Astrocyte of the cerebellum (primary cell): ENCODE measurements at regions not wholly inside any gene's neighbourhood (a gene's known extent, or its start where the extent isn't known, plus 50 kb on each side); places are given as distances from the start of the nearest gene placed in this dataset.

Experiments used
- DNase-seq: peaks from one replicate; pipeline ENCODE4 v3.0.0-alpha.2; 2011; ENCODE audit warnings: low read depth
- H3K4me3 ChIP-seq: 2 replicates; pipeline ENCODE4 v1.5.1; 2011; ENCODE audit warnings: mild to moderate bottlenecking, low read depth, low read length, moderate library complexity
- in situ Hi-C: cut with HindIII; loops from 2 replicates; pipeline ENCODE4 v1.10.0; 2017; ENCODE audit warnings: low sequenced_read_pairs
- TF ChIP-seq, protein P1 (sequence below): IDR thresholded peaks from 2 replicates; pipeline ENCODE4 v1.5.1; 2012; ENCODE audit warnings: low read length, low read depth, moderate library complexity, mild to moderate bottlenecking; ENCODE audit errors: missing control alignments

DNA sequence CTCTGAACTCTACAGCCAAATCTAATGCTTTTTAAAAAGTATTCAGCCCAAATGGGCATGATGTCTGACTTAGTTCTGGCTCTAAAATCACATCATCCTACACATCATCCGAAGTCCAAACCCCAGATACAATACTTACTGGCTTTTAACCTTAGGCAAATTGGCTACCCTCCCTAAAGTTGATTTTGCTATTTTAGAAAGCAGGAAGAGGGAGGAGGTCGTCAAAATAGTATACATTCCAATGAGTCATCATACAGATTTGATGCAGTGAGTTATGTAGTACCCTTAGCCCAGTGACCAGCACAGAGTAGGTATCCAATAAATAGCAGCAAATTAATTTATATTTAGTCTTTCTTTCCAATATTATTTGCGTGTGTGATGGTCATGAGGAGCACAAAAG lies 582.0 kb upstream of the TUSC1 start:
- no peak for DNase-seq
- in situ Hi-C loops, result no loop called here
- TF ChIP-seq, protein P1, sequence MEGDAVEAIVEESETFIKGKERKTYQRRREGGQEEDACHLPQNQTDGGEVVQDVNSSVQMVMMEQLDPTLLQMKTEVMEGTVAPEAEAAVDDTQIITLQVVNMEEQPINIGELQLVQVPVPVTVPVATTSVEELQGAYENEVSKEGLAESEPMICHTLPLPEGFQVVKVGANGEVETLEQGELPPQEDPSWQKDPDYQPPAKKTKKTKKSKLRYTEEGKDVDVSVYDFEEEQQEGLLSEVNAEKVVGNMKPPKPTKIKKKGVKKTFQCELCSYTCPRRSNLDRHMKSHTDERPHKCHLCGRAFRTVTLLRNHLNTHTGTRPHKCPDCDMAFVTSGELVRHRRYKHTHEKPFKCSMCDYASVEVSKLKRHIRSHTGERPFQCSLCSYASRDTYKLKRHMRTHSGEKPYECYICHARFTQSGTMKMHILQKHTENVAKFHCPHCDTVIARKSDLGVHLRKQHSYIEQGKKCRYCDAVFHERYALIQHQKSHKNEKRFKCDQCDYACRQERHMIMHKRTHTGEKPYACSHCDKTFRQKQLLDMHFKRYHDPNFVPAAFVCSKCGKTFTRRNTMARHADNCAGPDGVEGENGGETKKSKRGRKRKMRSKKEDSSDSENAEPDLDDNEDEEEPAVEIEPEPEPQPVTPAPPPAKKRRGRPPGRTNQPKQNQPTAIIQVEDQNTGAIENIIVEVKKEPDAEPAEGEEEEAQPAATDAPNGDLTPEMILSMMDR, result no peak
- H3K4me3 ChIP-seq, result no peak overlapping the region

GRCh38 chr9:26247861-26248260 lies 569.6 kb upstream of the TUSC1 start:
- in situ Hi-C loops, result no loop called here
- no peak for DNase-seq
- no peak overlapping the region for H3K4me3 ChIP-seq

GRCh38 chr9:26244661-26245451 lies 566.6 kb upstream of the TUSC1 start:
- in situ Hi-C loops, result no loop called here

More at GRCh38 chr9:26247861-26248260, 569.6 kb upstream of the TUSC1 start:
- TF ChIP-seq, protein P1, result no peak

GRCh38 chr9:26243726-26244125 lies 565.5 kb upstream of the TUSC1 start:
- no peak overlapping the region for H3K4me3 ChIP-seq
- TF ChIP-seq, protein P1, result no peak
- DNase-seq, result no peak
- in situ Hi-C loops, result no loop called here

More at GRCh38 chr9:26244661-26245451, 566.6 kb upstream of the TUSC1 start:
- DNase-seq, result no peak
- TF ChIP-seq, protein P1, result no peak
- no peak overlapping the region for H3K4me3 ChIP-seq

DNA sequence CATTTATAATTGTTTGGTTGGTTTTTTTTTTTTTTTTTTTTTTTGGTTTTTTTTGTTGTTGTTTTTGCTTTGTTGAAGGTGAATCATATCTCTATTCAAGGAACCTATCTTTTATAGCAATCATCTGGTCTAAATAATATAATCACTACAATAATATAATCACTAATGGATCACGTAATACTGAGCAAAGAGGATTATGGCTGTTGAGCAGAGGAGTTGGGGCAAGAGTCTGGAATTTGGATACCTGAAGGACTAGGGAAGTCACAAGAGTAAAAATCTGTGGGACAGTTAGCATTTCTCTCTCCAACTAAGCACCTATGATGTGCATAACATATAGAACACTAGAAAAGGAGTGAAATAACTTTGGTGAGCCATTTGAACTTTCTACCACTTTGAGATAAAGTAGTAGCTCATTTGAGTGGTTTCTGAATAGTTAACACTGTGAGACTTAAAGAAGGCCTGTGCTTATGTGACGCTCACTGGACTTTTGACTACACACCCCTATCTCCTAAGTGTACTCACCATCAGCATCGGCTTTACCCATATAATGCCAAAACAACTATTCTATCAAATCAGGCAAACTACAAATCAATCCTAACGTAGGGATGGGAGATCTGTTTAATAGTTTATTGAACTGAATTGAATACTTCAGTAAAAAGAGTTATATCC lies 564.9 kb upstream of the TUSC1 start:
- in situ Hi-C loops, result no loop called here
- TF ChIP-seq, protein P1, result no peak
- no peak overlapping the region for H3K4me3 ChIP-seq
- DNase-seq, result no peak

- DNase-seq, result no peak
- H3K4me3 ChIP-seq, result no peak overlapping the region
- TF ChIP-seq, protein P1, result no peak
- in situ Hi-C loops, result no loop called here
These were observed 561.8 kb upstream of the TUSC1 start for GRCh38 chr9:26240020-26240419.
